WTC11 (cell line): ENCODE measurements at regions not wholly inside any gene's neighbourhood (a gene's known extent, or its start where the extent isn't known, plus 50 kb on each side); places are given as distances from the start of the nearest gene placed in this dataset.
A peak's percentile ranks its signal among the peaks of the same experiment; 100 is the strongest.

ENCODE experiments used
- ATAC-seq: fragments of 200-7000 bp; cut with Tn5 transposase; 2 replicates; pipeline ENCODE4 v1.10.0; 2021; ENCODE audit warnings: mild to moderate bottlenecking, moderate library complexity
- CTCF ChIA-PET: fragments of 300-600 bp; sonication (Branson Sonifier 250); formaldehyde crosslinking; loops from one replicate; lab custom pipeline; 2021; ENCODE audit warnings: antibody characterized with exemption; lab: Charles Lee
- POLR2A ChIA-PET: fragments of 350-600 bp; sonication (Branson Sonifier 250); formaldehyde crosslinking; loops from one replicate; lab custom pipeline; 2021; ENCODE audit warnings: antibody characterized with exemption; lab: Charles Lee
- DNase-seq: peaks from one replicate; pipeline ENCODE4 v3.0.0; 2021; ENCODE audit warnings: low spot score
- H3K27ac Mint-ChIP-seq: 2 replicates; pipeline ENCODE4 v1.8.0; 2021; ENCODE audit warnings: mixed read lengths
- H3K27me3 Mint-ChIP-seq: 2 replicates; pipeline ENCODE4 v1.8.0; 2021; ENCODE audit warnings: low read depth, mild to moderate bottlenecking, moderate library complexity, mixed read lengths
- H3K36me3 Mint-ChIP-seq: 2 replicates; pipeline ENCODE4 v1.8.0; 2021; ENCODE audit warnings: mixed read lengths
- H3K4me1 Mint-ChIP-seq: 2 replicates; pipeline ENCODE4 v1.8.0; 2022; ENCODE audit warnings: mixed read lengths
- H3K4me3 Mint-ChIP-seq: 2 replicates; pipeline ENCODE4 v1.8.0; 2021; ENCODE audit warnings: mild to moderate bottlenecking, moderate library complexity, mixed read lengths
- H3K9me3 Mint-ChIP-seq: 2 replicates; pipeline ENCODE4 v1.8.0; 2021; ENCODE audit warnings: mixed read lengths
- CBFB ChIP-seq: sonication (generic); formaldehyde crosslinking; IDR thresholded peaks from 2 replicates; pipeline ENCODE4 v1.8.1; 2022; ENCODE audit warnings: mild to moderate bottlenecking, low read depth, missing genetic modification reagents
- CREB1 ChIP-seq: sonication (generic); formaldehyde crosslinking; IDR thresholded peaks from 2 replicates; pipeline ENCODE4 v1.8.0; 2023; ENCODE audit warnings: mild to moderate bottlenecking, missing genetic modification reagents
- CREM ChIP-seq: sonication (generic); formaldehyde crosslinking; IDR thresholded peaks from 2 replicates; pipeline ENCODE4 v1.8.1; 2022; ENCODE audit warnings: mild to moderate bottlenecking, missing genetic modification reagents, moderate library complexity
- ELF4 ChIP-seq: sonication (generic); formaldehyde crosslinking; IDR thresholded peaks from 2 replicates; pipeline ENCODE4 v1.8.1; 2022; ENCODE audit warnings: low read depth, mild to moderate bottlenecking, moderate library complexity, missing genetic modification reagents
- IRF2 ChIP-seq: sonication (generic); formaldehyde crosslinking; IDR thresholded peaks from 2 replicates; pipeline ENCODE4 v1.8.0; 2022; ENCODE audit warnings: low read depth, missing genetic modification reagents, borderline replicate concordance
- JUN ChIP-seq: sonication (generic); formaldehyde crosslinking; IDR thresholded peaks from 2 replicates; pipeline ENCODE4 v1.8.0; 2023; ENCODE audit warnings: mild to moderate bottlenecking, missing genetic modification reagents
- MXD4 ChIP-seq: fragments of 250-450 bp; sonication (Bioruptor Pico); IDR thresholded peaks from 2 replicates; pipeline ENCODE4 v1.8.0; 2021; ENCODE audit warnings: mild to moderate bottlenecking, moderate library complexity, borderline replicate concordance
- NFATC4 ChIP-seq: fragments of 250-450 bp; sonication (Bioruptor Pico); IDR thresholded peaks from 2 replicates; pipeline ENCODE4 v1.9.0; 2021; ENCODE audit warnings: mild to moderate bottlenecking
- NFYB ChIP-seq: sonication (generic); formaldehyde crosslinking; conservative IDR thresholded peaks from 2 replicates; pipeline ENCODE4 v1.8.0; 2022; ENCODE audit warnings: low read depth, missing genetic modification reagents
- NR1H2 ChIP-seq: sonication (generic); formaldehyde crosslinking; IDR thresholded peaks from 2 replicates; pipeline ENCODE4 v1.9.0; 2021; ENCODE audit warnings: mild to moderate bottlenecking, moderate library complexity, missing genetic modification reagents
- NR2C2 ChIP-seq: sonication (generic); formaldehyde crosslinking; IDR thresholded peaks from 2 replicates; pipeline ENCODE4 v1.8.0; 2022; ENCODE audit warnings: mild to moderate bottlenecking, missing genetic modification reagents
- OVOL2 ChIP-seq: fragments of 250-450 bp; sonication (Bioruptor Pico); IDR thresholded peaks from 2 replicates; pipeline ENCODE4 v1.9.0; 2021; ENCODE audit warnings: mild to moderate bottlenecking, borderline replicate concordance
- RELA ChIP-seq: sonication (generic); formaldehyde crosslinking; IDR thresholded peaks from 2 replicates; pipeline ENCODE4 v1.8.1; 2022; ENCODE audit warnings: missing genetic modification reagents, mild to moderate bottlenecking, borderline replicate concordance
- RORB ChIP-seq: fragments of 250-450 bp; sonication (Bioruptor Pico); IDR thresholded peaks from 2 replicates; pipeline ENCODE4 v1.9.0; 2021; ENCODE audit warnings: mild to moderate bottlenecking
- SMAD4 ChIP-seq: sonication (generic); formaldehyde crosslinking; IDR thresholded peaks from 2 replicates; pipeline ENCODE4 v1.8.0; 2022; ENCODE audit warnings: mild to moderate bottlenecking, missing genetic modification reagents
- ZNF121 ChIP-seq: sonication (generic); formaldehyde crosslinking; IDR thresholded peaks from 2 replicates; pipeline ENCODE4 v1.8.0; 2023; ENCODE audit warnings: missing genetic modification reagents
- ZNF232 ChIP-seq: sonication (generic); formaldehyde crosslinking; IDR thresholded peaks from 2 replicates; pipeline ENCODE4 v1.8.0; 2022; ENCODE audit warnings: mild to moderate bottlenecking, missing genetic modification reagents
- TF ChIP-seq, protein P1 (sequence below): sonication (generic); formaldehyde crosslinking; IDR thresholded peaks from 2 replicates; pipeline ENCODE4 v1.8.0; 2023; ENCODE audit warnings: missing genetic modification reagents
- TF ChIP-seq, protein P2 (sequence below): fragments of 250-450 bp; sonication (Bioruptor Pico); IDR thresholded peaks from 2 replicates; pipeline ENCODE4 v1.9.0; 2021; ENCODE audit warnings: moderate library complexity, mild to moderate bottlenecking, inconsistent platforms, borderline replicate concordance
- TF ChIP-seq, protein P3 (sequence below): sonication (generic); formaldehyde crosslinking; IDR thresholded peaks from 2 replicates; pipeline ENCODE4 v1.8.1; 2022; ENCODE audit warnings: mild to moderate bottlenecking, moderate library complexity, missing genetic modification reagents
- TF ChIP-seq, protein P4 (sequence below): sonication (generic); formaldehyde crosslinking; IDR thresholded peaks from 2 replicates; pipeline ENCODE4 v1.8.1; 2023; ENCODE audit warnings: mild to moderate bottlenecking, missing genetic modification reagents, moderate library complexity
- TF ChIP-seq, protein P5 (sequence below): sonication (generic); formaldehyde crosslinking; conservative IDR thresholded peaks from 2 replicates; pipeline ENCODE4 v1.8.1; 2023; ENCODE audit warnings: mild to moderate bottlenecking, low read depth, missing genetic modification reagents, moderate library complexity
- TF ChIP-seq, protein P6 (sequence below): fragments of 250-450 bp; sonication (Bioruptor Pico); conservative IDR thresholded peaks from 2 replicates; pipeline ENCODE4 v1.9.0; 2021; ENCODE audit warnings: mild to moderate bottlenecking
- TF ChIP-seq, protein P7 (sequence below): sonication (generic); formaldehyde crosslinking; IDR thresholded peaks from 2 replicates; pipeline ENCODE4 v1.8.0; 2022; ENCODE audit warnings: mild to moderate bottlenecking, missing genetic modification reagents
- TF ChIP-seq, protein P8 (sequence below): fragments of 250-450 bp; sonication (Bioruptor Pico); IDR thresholded peaks from 2 replicates; pipeline ENCODE4 v2.1.2; 2022; ENCODE audit warnings: mild to moderate bottlenecking, moderate library complexity

DNA sequence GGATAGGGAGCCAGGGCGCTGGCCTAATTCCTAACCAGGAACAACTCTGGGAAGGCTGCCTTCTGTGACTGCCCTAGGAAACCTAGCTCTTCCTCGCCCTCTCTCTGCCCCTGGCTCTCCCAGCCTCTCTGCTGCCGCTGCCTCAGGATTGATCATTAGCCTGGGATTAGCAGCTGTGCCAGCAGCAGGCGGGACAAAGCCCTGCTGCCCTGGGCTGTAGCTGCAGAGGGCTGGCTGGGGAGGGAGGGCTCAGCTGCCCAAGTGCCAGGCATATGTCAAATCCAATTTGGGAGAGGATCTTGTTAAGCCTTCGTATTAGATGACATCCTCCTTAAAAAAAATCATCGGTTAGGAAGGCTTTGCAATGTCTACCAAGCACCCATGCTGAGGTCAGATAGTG is 144.8 kb upstream of the CCL2 start:
- DNase-seq (no peak), ATAC-seq (peak; percentile 83)
- Mint-ChIP-seq H3K27ac (no peak overlapping the region), H3K4me3 (no peak overlapping the region), H3K4me1 (0 out of 2 replicates have a peak, but pooled peaks cover 9% of the 10 kb centered on the region), H3K9me3 (no peaks in the 10 kb centered on the region), H3K36me3 (no peaks in the 10 kb centered on the region), H3K27me3 (no peaks in the 10 kb centered on the region)
- TF ChIP-seq CREM (CRISPR knock-in tag) (no peak), ELF4 (CRISPR knock-in tag) (no peak), ZNF232 (CRISPR knock-in tag) (no peak), JUN (CRISPR knock-in tag) (no peak), RORB (CRISPR knock-in tag) (no peak), NFYB (CRISPR knock-in tag) (no peak), RELA (CRISPR knock-in tag) (no peak), CBFB (CRISPR knock-in tag) (no peak), ZNF121 (no peak), NFATC4 (no peak), SMAD4 (CRISPR knock-in tag) (no peak), IRF2 (CRISPR knock-in tag) (no peak)
- TF ChIP-seq, protein P1, sequence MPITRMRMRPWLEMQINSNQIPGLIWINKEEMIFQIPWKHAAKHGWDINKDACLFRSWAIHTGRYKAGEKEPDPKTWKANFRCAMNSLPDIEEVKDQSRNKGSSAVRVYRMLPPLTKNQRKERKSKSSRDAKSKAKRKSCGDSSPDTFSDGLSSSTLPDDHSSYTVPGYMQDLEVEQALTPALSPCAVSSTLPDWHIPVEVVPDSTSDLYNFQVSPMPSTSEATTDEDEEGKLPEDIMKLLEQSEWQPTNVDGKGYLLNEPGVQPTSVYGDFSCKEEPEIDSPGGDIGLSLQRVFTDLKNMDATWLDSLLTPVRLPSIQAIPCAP: no peak
- TF ChIP-seq, protein P2, sequence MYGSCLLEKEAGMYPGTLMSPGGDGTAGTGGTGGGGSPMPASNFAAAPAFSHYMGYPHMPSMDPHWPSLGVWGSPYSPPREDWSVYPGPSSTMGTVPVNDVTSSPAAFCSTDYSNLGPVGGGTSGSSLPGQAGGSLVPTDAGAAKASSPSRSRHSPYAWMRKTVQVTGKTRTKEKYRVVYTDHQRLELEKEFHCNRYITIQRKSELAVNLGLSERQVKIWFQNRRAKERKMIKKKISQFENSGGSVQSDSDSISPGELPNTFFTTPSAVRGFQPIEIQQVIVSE (CRISPR knock-in tag): no peak
- TF ChIP-seq, protein P3, sequence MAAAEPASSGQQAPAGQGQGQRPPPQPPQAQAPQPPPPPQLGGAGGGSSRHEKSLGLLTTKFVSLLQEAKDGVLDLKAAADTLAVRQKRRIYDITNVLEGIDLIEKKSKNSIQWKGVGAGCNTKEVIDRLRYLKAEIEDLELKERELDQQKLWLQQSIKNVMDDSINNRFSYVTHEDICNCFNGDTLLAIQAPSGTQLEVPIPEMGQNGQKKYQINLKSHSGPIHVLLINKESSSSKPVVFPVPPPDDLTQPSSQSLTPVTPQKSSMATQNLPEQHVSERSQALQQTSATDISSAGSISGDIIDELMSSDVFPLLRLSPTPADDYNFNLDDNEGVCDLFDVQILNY (CRISPR knock-in tag): no peak
- TF ChIP-seq, protein P4, sequence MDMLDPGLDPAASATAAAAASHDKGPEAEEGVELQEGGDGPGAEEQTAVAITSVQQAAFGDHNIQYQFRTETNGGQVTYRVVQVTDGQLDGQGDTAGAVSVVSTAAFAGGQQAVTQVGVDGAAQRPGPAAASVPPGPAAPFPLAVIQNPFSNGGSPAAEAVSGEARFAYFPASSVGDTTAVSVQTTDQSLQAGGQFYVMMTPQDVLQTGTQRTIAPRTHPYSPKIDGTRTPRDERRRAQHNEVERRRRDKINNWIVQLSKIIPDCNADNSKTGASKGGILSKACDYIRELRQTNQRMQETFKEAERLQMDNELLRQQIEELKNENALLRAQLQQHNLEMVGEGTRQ (CRISPR knock-in tag): no peak
- TF ChIP-seq, protein P5, sequence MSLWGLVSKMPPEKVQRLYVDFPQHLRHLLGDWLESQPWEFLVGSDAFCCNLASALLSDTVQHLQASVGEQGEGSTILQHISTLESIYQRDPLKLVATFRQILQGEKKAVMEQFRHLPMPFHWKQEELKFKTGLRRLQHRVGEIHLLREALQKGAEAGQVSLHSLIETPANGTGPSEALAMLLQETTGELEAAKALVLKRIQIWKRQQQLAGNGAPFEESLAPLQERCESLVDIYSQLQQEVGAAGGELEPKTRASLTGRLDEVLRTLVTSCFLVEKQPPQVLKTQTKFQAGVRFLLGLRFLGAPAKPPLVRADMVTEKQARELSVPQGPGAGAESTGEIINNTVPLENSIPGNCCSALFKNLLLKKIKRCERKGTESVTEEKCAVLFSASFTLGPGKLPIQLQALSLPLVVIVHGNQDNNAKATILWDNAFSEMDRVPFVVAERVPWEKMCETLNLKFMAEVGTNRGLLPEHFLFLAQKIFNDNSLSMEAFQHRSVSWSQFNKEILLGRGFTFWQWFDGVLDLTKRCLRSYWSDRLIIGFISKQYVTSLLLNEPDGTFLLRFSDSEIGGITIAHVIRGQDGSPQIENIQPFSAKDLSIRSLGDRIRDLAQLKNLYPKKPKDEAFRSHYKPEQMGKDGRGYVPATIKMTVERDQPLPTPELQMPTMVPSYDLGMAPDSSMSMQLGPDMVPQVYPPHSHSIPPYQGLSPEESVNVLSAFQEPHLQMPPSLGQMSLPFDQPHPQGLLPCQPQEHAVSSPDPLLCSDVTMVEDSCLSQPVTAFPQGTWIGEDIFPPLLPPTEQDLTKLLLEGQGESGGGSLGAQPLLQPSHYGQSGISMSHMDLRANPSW (CRISPR knock-in tag): no peak
- ChIA-PET CTCF (interaction anchor here (0.7 to 1.3 kb wide), 5 partner anchors 9 to 251 kb away, joined by 3 to 6 read pairs (median 4); no protein-coding TSS in a partner anchor), POLR2A (no interaction called here)

DNA sequence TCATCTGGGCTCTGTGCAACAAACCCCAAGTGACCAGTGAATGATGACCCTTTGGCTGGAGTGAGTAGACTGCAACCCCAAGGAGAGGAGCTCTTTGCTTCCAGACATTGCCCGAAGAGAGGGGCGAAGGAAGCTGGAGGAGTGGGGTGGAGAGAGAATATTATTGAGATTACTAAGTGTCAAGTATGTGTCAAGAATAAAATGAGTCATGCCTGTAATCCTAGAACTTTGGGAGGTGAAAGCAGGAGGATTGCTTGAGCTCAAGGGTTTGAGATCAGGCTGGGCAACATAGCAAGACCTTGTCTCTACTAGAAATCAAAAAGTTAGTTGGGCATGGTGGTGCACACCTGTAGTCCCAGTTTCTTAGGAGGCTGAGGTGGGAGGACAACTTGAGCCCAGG is 142.0 kb upstream of the CCL2 start:
- Mint-ChIP-seq H3K27ac (no peak overlapping the region), H3K36me3 (no peaks in the 10 kb centered on the region), H3K9me3 (no peaks in the 10 kb centered on the region), H3K4me1 (peaks cover 12% of the 10 kb centered on the region; the same call in 1 of the 2 replicates), H3K4me3 (no peak overlapping the region), H3K27me3 (no peaks in the 10 kb centered on the region)
- TF ChIP-seq SMAD4 (CRISPR knock-in tag) (no peak), MXD4 (CRISPR knock-in tag) (no peak), NR1H2 (no peak), CREB1 (CRISPR knock-in tag) (no peak), NR2C2 (no peak), OVOL2 (CRISPR knock-in tag) (no peak)
- TF ChIP-seq, protein P6, sequence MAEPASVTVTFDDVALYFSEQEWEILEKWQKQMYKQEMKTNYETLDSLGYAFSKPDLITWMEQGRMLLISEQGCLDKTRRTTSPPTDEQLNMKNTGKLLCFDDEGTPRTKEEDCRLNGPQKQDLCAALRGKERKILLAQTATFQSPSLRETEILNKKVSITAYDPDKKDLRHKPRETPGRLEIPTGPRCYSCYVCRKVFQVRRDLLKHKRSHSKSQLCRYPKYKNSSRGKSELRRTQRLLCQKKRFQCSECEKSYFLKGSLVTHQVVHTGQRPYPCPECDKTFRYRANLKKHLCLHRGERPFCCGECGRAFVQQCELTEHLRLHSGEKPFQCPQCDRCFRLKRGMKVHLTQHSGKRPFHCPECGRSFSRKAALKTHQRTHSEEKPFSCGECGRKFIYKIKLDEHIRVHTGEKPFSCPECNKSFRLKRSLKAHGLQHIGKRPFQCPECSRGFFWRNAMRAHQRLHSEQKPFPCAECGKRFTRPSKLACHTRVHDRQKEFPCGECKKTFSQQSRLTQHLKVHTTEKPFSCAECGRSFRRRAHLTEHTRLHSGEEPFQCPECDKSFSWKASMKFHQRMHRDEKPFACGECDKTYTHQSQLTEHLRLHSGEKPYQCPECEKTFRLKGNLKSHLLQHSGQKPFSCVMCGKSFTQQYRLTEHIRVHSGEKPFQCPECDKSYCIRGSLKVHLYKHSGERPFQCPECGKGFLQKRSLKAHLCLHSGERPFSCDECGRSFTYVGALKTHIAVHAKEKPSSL (CRISPR knock-in tag): no peak
- TF ChIP-seq, protein P7, sequence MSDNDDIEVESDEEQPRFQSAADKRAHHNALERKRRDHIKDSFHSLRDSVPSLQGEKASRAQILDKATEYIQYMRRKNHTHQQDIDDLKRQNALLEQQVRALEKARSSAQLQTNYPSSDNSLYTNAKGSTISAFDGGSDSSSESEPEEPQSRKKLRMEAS (CRISPR knock-in tag): no peak
- TF ChIP-seq, protein P1: no peak
- TF ChIP-seq, protein P8, sequence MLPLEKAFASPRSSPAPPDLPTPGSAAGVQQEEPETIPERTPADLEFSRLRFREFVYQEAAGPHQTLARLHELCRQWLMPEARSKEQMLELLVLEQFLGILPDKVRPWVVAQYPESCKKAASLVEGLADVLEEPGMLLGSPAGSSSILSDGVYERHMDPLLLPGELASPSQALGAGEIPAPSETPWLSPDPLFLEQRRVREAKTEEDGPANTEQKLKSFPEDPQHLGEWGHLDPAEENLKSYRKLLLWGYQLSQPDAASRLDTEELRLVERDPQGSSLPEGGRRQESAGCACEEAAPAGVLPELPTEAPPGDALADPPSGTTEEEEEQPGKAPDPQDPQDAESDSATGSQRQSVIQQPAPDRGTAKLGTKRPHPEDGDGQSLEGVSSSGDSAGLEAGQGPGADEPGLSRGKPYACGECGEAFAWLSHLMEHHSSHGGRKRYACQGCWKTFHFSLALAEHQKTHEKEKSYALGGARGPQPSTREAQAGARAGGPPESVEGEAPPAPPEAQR (CRISPR knock-in tag): no peak
- CTCF ChIA-PET: interaction anchor here (1.6 to 1.8 kb wide), 2 partner anchors 32 to 51 kb away, joined by 4 to 6 read pairs; no protein-coding TSS in a partner anchor
- ATAC-seq (no peak), DNase-seq (no peak)
- POLR2A ChIA-PET: no interaction called here
